ENCODE measurements at regions not wholly inside any gene's neighbourhood (a gene's known extent, or its start where the extent isn't known, plus 50 kb on each side); places are given as distances from the start of the nearest gene placed in this dataset.
"Not testable (repeated sequence)": the region's sequence is repeated elsewhere in the genome, so short reads cannot be mapped to it uniquely, and the experiment has no call there.

DNA sequence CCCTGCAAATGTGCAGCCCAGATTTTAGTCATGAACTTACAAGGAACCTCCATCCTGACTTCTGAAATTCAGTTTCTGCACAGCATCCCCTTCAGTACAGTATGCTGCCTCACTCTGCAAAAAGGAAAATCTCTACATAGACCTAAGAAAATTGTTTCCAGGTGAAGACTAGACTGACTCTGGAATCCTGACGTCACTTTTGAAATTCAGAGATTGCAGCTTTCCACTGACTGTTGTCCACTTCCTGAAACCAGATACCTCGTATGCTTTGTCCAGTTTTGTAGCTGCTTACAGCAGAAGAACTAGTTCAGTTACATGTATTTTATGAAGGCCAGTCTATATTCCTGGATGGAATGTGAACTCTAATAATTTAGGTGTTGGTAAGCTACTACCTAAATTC lies 629.3 kb upstream of the ST8SIA4 start:
- Mint-ChIP-seq H3K4me3 (no peak overlapping the region), H3K36me3 (ENCODE audit: low read depth) (no peaks in the 10 kb centered on the region), H3K27ac (no peak overlapping the region), H3K27me3 (ENCODE audit: low read depth, poor library complexity) (no peaks in the 10 kb centered on the region), H3K9me3 (peaks cover 14% of the 10 kb centered on the region), H3K4me1 (no peaks in the 10 kb centered on the region)
- DNase-seq: no peak
- TF ChIP-seq, protein P1, sequence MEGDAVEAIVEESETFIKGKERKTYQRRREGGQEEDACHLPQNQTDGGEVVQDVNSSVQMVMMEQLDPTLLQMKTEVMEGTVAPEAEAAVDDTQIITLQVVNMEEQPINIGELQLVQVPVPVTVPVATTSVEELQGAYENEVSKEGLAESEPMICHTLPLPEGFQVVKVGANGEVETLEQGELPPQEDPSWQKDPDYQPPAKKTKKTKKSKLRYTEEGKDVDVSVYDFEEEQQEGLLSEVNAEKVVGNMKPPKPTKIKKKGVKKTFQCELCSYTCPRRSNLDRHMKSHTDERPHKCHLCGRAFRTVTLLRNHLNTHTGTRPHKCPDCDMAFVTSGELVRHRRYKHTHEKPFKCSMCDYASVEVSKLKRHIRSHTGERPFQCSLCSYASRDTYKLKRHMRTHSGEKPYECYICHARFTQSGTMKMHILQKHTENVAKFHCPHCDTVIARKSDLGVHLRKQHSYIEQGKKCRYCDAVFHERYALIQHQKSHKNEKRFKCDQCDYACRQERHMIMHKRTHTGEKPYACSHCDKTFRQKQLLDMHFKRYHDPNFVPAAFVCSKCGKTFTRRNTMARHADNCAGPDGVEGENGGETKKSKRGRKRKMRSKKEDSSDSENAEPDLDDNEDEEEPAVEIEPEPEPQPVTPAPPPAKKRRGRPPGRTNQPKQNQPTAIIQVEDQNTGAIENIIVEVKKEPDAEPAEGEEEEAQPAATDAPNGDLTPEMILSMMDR (IDR thresholded peaks at IDR 0.05): no peak

DNA sequence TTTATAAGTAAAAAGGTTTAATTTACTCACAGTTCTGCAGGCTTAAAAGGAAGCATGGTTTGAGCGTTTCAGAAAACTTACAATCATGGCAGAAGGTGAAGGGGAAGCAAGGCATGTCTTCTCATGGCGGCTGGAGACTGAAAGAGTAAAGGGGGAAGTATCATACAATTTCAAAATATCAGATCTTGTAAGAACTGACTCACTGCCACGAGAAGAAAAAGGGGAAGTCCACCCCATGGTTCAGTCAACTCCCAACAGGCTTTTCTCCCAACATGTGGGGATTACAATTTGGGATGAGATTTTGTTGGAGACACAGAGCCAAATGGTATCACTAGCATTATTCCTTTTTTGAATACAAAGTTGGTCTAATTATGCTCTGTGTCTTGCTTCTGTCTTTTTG lies 627.9 kb upstream of the ST8SIA4 start:
- TF ChIP-seq, protein P1 (IDR thresholded peaks at IDR 0.05): no peak
- Mint-ChIP-seq H3K4me3 (no peak overlapping the region), H3K4me1 (no peaks in the 10 kb centered on the region), H3K9me3 (peaks cover 22% of the 10 kb centered on the region), H3K27me3 (ENCODE audit: low read depth, poor library complexity) (no peaks in the 10 kb centered on the region), H3K36me3 (ENCODE audit: low read depth) (no peaks in the 10 kb centered on the region), H3K27ac (no peak overlapping the region)
- DNase-seq: no peak

DNA sequence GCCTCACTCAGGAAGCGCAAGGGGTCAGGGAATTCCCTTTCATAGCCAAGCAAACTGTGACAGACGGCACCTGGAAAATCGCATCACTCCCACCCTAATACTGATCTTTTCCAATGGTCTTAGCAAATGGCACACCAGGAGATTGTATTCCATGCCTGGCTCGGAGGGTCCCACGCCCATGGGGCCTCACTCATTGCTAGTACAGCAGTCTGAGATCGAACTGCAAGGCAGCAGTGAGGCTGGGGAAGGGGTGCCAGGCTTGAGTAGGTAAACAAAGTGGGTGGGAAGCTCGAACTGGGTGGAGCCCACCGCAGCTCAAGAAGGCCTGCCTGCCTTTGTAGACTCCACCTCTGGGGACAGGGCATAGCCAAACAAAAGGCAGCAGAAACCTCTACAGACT lies 626.0 kb upstream of the ST8SIA4 start:
- not testable (repeated sequence) for H3K27me3 Mint-ChIP-seq (ENCODE audit: low read depth, poor library complexity); DNase-seq; H3K36me3 Mint-ChIP-seq (ENCODE audit: low read depth); H3K27ac Mint-ChIP-seq; H3K4me3 Mint-ChIP-seq; H3K4me1 Mint-ChIP-seq
- H3K9me3 Mint-ChIP-seq: peaks cover 28% of the 10 kb centered on the region

DNA sequence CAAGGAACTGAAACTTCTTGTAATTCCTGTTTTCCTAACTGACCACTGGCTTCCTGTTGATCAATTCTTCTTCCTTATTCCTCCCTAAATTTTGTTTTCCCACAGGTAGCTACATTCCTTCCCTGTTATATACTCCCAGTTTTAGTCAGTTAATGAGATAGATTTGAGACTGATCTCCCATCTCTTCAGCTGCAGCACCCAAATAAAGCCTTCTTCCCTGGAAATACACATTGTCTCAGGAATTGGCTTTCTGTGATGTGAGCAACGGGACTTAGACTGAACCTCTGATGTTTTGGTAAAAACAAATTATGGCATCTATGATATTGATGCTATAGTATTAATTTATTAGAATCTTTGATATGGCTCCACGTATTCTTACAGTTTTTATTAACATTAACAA lies 617.3 kb upstream of the ST8SIA4 start:
- peaks cover 9% of the 10 kb centered on the region for H3K9me3 Mint-ChIP-seq
- H3K27ac Mint-ChIP-seq: no peak overlapping the region
- H3K27me3 Mint-ChIP-seq (ENCODE audit: low read depth, poor library complexity): no peaks in the 10 kb centered on the region
- H3K4me1 Mint-ChIP-seq: no peaks in the 10 kb centered on the region
- no peak for DNase-seq
- peaks cover 5% of the 10 kb centered on the region for H3K36me3 Mint-ChIP-seq (ENCODE audit: low read depth)
- H3K4me3 Mint-ChIP-seq: no peak overlapping the region
- TF ChIP-seq, protein P1 (IDR thresholded peaks at IDR 0.05): no peak

DNA sequence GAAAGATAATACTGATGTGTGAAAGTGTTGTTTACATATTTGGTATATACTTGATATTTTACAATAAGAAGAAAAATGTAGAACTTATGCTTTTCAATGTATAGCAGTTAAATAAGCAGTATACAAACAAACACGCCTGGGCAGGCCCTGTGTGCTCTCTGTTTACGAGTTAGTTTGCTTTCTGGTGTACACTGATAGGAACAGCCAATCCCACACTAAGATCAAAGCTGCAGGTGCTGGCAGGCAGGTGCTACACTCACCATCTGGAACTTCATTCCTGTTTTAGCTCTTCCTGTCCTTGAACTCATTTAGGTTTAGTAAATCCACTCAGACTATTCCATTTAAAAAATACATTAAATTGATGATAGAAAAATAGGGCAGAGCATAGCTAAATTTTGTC lies 614.7 kb upstream of the ST8SIA4 start:
- H3K9me3 Mint-ChIP-seq: peaks cover 5% of the 10 kb centered on the region
- H3K36me3 Mint-ChIP-seq (ENCODE audit: low read depth): peaks cover 5% of the 10 kb centered on the region
- TF ChIP-seq, protein P1 (IDR thresholded peaks at IDR 0.05): no peak
- no peaks in the 10 kb centered on the region for H3K4me1 Mint-ChIP-seq
- no peak overlapping the region for H3K27ac Mint-ChIP-seq
- DNase-seq: no peak
- H3K27me3 Mint-ChIP-seq (ENCODE audit: low read depth, poor library complexity): no peaks in the 10 kb centered on the region
- H3K4me3 Mint-ChIP-seq: no peak overlapping the region

DNA sequence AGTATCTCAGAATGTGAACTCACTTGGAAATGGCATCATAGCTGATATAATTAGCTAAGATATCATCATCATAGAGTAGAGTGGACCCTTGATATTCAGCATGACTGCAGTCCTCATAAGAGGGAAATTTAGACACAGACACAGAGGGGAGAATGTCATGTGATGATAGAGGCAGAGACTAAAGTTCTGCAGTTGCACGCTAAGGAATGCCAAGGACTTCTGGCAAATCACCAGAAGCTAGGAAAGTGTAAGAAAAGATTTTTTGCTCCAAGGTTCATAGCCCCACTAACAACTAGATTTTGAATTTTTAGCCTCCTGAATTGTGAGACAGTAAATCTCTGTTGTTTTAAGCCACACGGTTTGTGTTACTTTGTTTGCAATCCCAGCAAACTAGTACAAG lies 612.6 kb upstream of the ST8SIA4 start:
- no peak for DNase-seq
- peaks cover 5% of the 10 kb centered on the region for H3K9me3 Mint-ChIP-seq
- H3K27ac Mint-ChIP-seq: no peak overlapping the region
- TF ChIP-seq, protein P1 (IDR thresholded peaks at IDR 0.05): no peak
- no peak overlapping the region for H3K4me3 Mint-ChIP-seq
- no peaks in the 10 kb centered on the region for H3K4me1 Mint-ChIP-seq
- no peaks in the 10 kb centered on the region for H3K27me3 Mint-ChIP-seq (ENCODE audit: low read depth, poor library complexity)
- H3K36me3 Mint-ChIP-seq (ENCODE audit: low read depth): peaks cover 5% of the 10 kb centered on the region

Data from nephron progenitor cell (in vitro differentiated cells).